ENCODE measurements at regions not wholly inside any gene's neighbourhood (a gene's known extent, or its start where the extent isn't known, plus 50 kb on each side); places are given as distances from the start of the nearest gene placed in this dataset.

GRCh38 chr15:36484038-36484778 is 95.2 kb upstream of the CDIN1 start:
- Mint-ChIP-seq H3K27ac (no peak overlapping the region), H3K36me3 (no peaks in the 10 kb centered on the region), H3K4me1 (peaks cover 4% of the 10 kb centered on the region), H3K9me3 (peaks cover 12% of the 10 kb centered on the region), H3K4me3 (no peak overlapping the region), H3K27me3 (ENCODE audit: low read depth) (no peaks in the 10 kb centered on the region)
- no peak for TF ChIP-seq CTCF (IDR thresholded peaks at IDR 0.05; ENCODE audit: unreplicated experiment)
- DNase-seq (ENCODE audit: low spot score in 2 of 2, unreplicated experiment in 2 of 2), result no peak

- Mint-ChIP-seq H3K27ac (no peak overlapping the region), H3K9me3 (peaks cover 15% of the 10 kb centered on the region), H3K27me3 (ENCODE audit: low read depth) (no peaks in the 10 kb centered on the region), H3K4me3 (no peak overlapping the region), H3K36me3 (no peaks in the 10 kb centered on the region), H3K4me1 (peaks cover 21% of the 10 kb centered on the region)
- TF ChIP-seq CTCF (IDR thresholded peaks at IDR 0.05; ENCODE audit: unreplicated experiment), result no peak
- DNase-seq (ENCODE audit: low spot score in 2 of 2, unreplicated experiment in 2 of 2), result no peak
Measured at GRCh38 chr15:36491912-36492311, 87.5 kb upstream of the CDIN1 start.

GRCh38 chr15:36495456-36495991 is 83.9 kb upstream of the CDIN1 start:
- no peak for TF ChIP-seq CTCF (IDR thresholded peaks at IDR 0.05; ENCODE audit: unreplicated experiment)
- DNase-seq (ENCODE audit: low spot score in 2 of 2, unreplicated experiment in 2 of 2), result no peak
- no peak overlapping the region for H3K27ac Mint-ChIP-seq
- no peaks in the 10 kb centered on the region for H3K27me3 Mint-ChIP-seq (ENCODE audit: low read depth)
- no peak overlapping the region for H3K4me3 Mint-ChIP-seq
- H3K36me3 Mint-ChIP-seq, result no peaks in the 10 kb centered on the region
- H3K4me1 Mint-ChIP-seq, result peaks cover 47% of the 10 kb centered on the region
- peaks cover 8% of the 10 kb centered on the region for H3K9me3 Mint-ChIP-seq

- peaks cover 69% of the 10 kb centered on the region for H3K4me1 Mint-ChIP-seq
- no peak for DNase-seq (ENCODE audit: low spot score in 2 of 2, unreplicated experiment in 2 of 2)
- H3K27ac Mint-ChIP-seq, result peak overlapping the region; percentile 70
- peaks cover 4% of the 10 kb centered on the region for H3K9me3 Mint-ChIP-seq
- no peak overlapping the region for H3K4me3 Mint-ChIP-seq
- no peak for TF ChIP-seq CTCF (IDR thresholded peaks at IDR 0.05; ENCODE audit: unreplicated experiment)
- H3K36me3 Mint-ChIP-seq, result no peaks in the 10 kb centered on the region
- H3K27me3 Mint-ChIP-seq (ENCODE audit: low read depth), result no peaks in the 10 kb centered on the region
Measured at GRCh38 chr15:36497901-36498300, 81.5 kb upstream of the CDIN1 start.

- Mint-ChIP-seq H3K4me1 (peaks cover 73% of the 10 kb centered on the region), H3K4me3 (no peak overlapping the region), H3K9me3 (peaks cover under 1% of the 10 kb centered on the region), H3K27me3 (ENCODE audit: low read depth) (no peaks in the 10 kb centered on the region), H3K36me3 (no peaks in the 10 kb centered on the region), H3K27ac (peak overlapping the region; percentile 70)
- DNase-seq (ENCODE audit: low spot score in 2 of 2, unreplicated experiment in 2 of 2), result no peak
- TF ChIP-seq CTCF (IDR thresholded peaks at IDR 0.05; ENCODE audit: unreplicated experiment), result no peak
Measured at GRCh38 chr15:36498401-36498800, 81.0 kb upstream of the CDIN1 start.

Data from mesothelial cell of epicardium (in vitro differentiated cells).